Mesendoderm (in vitro differentiated cells): ENCODE measurements at regions not wholly inside any gene's neighbourhood (a gene's known extent, or its start where the extent isn't known, plus 50 kb on each side); places are given as distances from the start of the nearest gene placed in this dataset.
"Not testable (repeated sequence)": the region's sequence is repeated elsewhere in the genome, so short reads cannot be mapped to it uniquely, and the experiment has no call there.

Experiments used
- DNase-seq: peaks from one replicate; pipeline ENCODE4 v3.0.0; 2013
- H2AK5ac ChIP-seq: 2 replicates; pipeline ENCODE4 v1.6.1; 2013; ENCODE audit warnings: low read length, inconsistent platforms
- H2BK120ac ChIP-seq: 2 replicates; pipeline ENCODE4 v1.6.1; 2013; ENCODE audit warnings: low read depth, mild to moderate bottlenecking, low read length, moderate library complexity, mixed read lengths
- H2BK15ac ChIP-seq: replicated peaks from 2 replicates; pipeline ENCODE4 v1.6.1; 2013; ENCODE audit warnings: low read depth, mild to moderate bottlenecking, moderate library complexity
- H2BK5ac ChIP-seq: 2 replicates; pipeline ENCODE4 v1.6.1; 2013; ENCODE audit warnings: low read length, inconsistent platforms
- H3K18ac ChIP-seq: 2 replicates; pipeline ENCODE4 v1.6.1; 2013; ENCODE audit warnings: mild to moderate bottlenecking, low read length, mixed read lengths
- H3K23ac ChIP-seq: one replicate; pipeline ENCODE4 v1.6.1; 2013; ENCODE audit warnings: low read length
- H3K27ac ChIP-seq: 2 replicates; pipeline ENCODE4 v1.5.1; 2013; ENCODE audit warnings: low read depth, mild to moderate bottlenecking, inconsistent platforms, low read length, moderate library complexity
- H3K27me3 ChIP-seq: 2 replicates; pipeline ENCODE4 v1.6.1; 2013; ENCODE audit warnings: low read length, control low read depth, mild to moderate bottlenecking, inconsistent platforms; ENCODE audit not compliant: insufficient read depth, poor library complexity
- H3K36me3 ChIP-seq: 2 replicates; pipeline ENCODE4 v1.6.1; 2013; ENCODE audit warnings: low read length, inconsistent platforms; ENCODE audit not compliant: control insufficient read depth, insufficient read depth
- H3K4ac ChIP-seq: one replicate; pipeline ENCODE4 v1.6.1; 2013; ENCODE audit warnings: low read depth, mild to moderate bottlenecking, low read length, moderate library complexity
- H3K4me1 ChIP-seq: 2 replicates; pipeline ENCODE4 v1.6.1; 2013; ENCODE audit warnings: low read depth, low read length, inconsistent platforms; ENCODE audit not compliant: control insufficient read depth
- H3K4me2 ChIP-seq: 2 replicates; pipeline ENCODE4 v1.6.1; 2013; ENCODE audit warnings: low read length
- H3K4me3 ChIP-seq: 2 replicates; pipeline ENCODE4 v1.5.1; 2013; ENCODE audit warnings: mild to moderate bottlenecking, low read length
- H3K56ac ChIP-seq: one replicate; pipeline ENCODE4 v1.6.1; 2013; ENCODE audit warnings: low read length
- H3K79me1 ChIP-seq: 2 replicates; pipeline ENCODE4 v1.6.1; 2013; ENCODE audit warnings: low read length, inconsistent platforms
- H3K79me2 ChIP-seq: 2 replicates; pipeline ENCODE4 v1.6.1; 2013; ENCODE audit warnings: mild to moderate bottlenecking, low read length; ENCODE audit not compliant: control insufficient read depth, insufficient read depth
- H3K9ac ChIP-seq: 2 replicates; pipeline ENCODE4 v1.6.1; 2013; ENCODE audit warnings: low read length, inconsistent platforms
- H4K5ac ChIP-seq: one replicate; pipeline ENCODE4 v1.6.1; 2013; ENCODE audit warnings: low read length
- H4K8ac ChIP-seq: one replicate; pipeline ENCODE4 v1.6.1; 2013; ENCODE audit warnings: low read depth, mild to moderate bottlenecking, control low read depth, low read length, moderate library complexity
- WGBS: extraction: QIAGEN DNeasy Blood & Tissue Kit; methylation state at CpG from one replicate; pipeline ENCODE4 v1.1.7; 2013; ENCODE audit warnings: low lambda C conversion rate, missing lambda C conversion rate; ENCODE audit not compliant: insufficient coverage; ENCODE audit errors: extremely low coverage; 5-methylcytosine and 5-hydroxymethylcytosine counted together

DNA sequence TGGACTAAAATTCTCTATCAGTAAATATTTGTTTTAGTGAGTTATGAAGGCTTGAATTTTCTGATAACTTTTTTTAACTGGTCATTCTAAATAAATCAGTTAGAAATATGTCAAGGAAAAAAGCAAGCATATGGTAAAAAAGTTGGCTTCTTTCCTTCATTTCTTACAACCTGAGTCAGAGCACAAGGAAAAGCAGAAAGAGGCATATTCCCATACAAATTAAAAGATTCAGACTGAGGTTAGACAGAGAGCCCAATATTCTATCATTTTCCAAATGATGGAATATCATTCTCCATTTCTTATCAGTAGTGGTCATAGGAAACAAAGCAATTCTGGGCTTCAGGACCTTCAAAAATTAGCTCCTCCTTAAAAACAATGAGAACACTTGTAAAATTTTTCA, 732.1 kb downstream of the MAT2B start:
- no peak overlapping the region for H3K56ac ChIP-seq
- H3K4me2 ChIP-seq = no peak overlapping the region
- no peak overlapping the region for H3K23ac ChIP-seq
- H2BK5ac ChIP-seq = no peak overlapping the region
- no peaks in the 10 kb centered on the region for H3K79me1 ChIP-seq
- H3K27me3 ChIP-seq = no peaks in the 10 kb centered on the region
- no peak overlapping the region for H4K8ac ChIP-seq
- no peak overlapping the region for H3K4me3 ChIP-seq
- DNase-seq = no peak
- H2BK120ac ChIP-seq = no peak overlapping the region
- H3K4ac ChIP-seq = no peak overlapping the region
- no peaks in the 10 kb centered on the region for H3K4me1 ChIP-seq
- H3K36me3 ChIP-seq = no peaks in the 10 kb centered on the region
- no peak overlapping the region for H4K5ac ChIP-seq
- no peak overlapping the region for H2AK5ac ChIP-seq
- H3K27ac ChIP-seq = no peak overlapping the region
- no peak overlapping the region for H3K9ac ChIP-seq
- no peak overlapping the region for H2BK15ac ChIP-seq
- H3K18ac ChIP-seq = no peak overlapping the region
- H3K79me2 ChIP-seq = no peaks in the 10 kb centered on the region

DNA sequence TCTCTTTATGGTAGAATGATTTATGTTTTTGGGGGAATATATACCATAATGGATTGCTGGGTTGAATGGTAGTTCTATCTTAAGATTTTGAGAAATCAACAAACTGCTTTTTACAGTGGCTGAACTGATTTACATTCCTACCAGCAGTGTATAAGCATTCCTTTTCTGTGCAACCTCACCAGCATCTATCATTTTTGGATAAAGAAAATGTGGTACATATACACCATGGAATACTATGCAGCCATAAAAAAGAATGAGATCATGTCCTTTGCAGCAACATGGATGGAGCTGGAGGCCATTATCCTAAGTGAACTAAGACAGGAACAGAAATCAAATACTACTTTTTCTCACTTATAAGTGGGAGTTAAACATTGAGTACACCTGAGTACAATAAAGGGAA, 746.4 kb downstream of the MAT2B start:
- not testable (repeated sequence) for H3K79me1 ChIP-seq, H4K5ac ChIP-seq, H3K27ac ChIP-seq, H3K23ac ChIP-seq, H3K4me1 ChIP-seq, H3K27me3 ChIP-seq, H2AK5ac ChIP-seq, H4K8ac ChIP-seq, H3K18ac ChIP-seq, H3K4ac ChIP-seq, H3K36me3 ChIP-seq, H2BK120ac ChIP-seq, H2BK5ac ChIP-seq, H2BK15ac ChIP-seq, H3K4me2 ChIP-seq, H3K79me2 ChIP-seq, DNase-seq, H3K9ac ChIP-seq, H3K4me3 ChIP-seq, H3K56ac ChIP-seq

DNA sequence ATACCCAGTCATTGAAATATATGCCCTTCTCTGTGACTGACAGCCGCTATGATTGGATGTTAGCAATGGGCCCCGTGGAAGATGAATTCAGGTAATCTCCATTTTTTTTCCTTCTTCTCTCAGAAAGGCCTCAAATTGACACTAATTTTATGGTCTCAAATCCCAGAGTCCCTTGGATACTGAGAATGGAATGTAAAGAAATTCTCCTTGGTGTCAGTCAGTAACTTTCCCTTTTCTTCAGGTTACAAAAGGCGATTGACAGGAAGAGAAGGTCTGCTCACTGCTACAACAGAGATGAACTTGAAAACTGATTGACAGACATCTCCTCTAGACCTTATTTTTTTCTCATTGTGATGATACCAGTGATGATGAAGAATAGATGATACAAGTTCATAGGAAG, 748.3 kb downstream of the MAT2B start:
- WGBS = no CpG with 5 or more reads among the region's 3 CpGs
- Histone ChIP-seq H4K8ac (no peak overlapping the region), H3K23ac (no peak overlapping the region)

DNA sequence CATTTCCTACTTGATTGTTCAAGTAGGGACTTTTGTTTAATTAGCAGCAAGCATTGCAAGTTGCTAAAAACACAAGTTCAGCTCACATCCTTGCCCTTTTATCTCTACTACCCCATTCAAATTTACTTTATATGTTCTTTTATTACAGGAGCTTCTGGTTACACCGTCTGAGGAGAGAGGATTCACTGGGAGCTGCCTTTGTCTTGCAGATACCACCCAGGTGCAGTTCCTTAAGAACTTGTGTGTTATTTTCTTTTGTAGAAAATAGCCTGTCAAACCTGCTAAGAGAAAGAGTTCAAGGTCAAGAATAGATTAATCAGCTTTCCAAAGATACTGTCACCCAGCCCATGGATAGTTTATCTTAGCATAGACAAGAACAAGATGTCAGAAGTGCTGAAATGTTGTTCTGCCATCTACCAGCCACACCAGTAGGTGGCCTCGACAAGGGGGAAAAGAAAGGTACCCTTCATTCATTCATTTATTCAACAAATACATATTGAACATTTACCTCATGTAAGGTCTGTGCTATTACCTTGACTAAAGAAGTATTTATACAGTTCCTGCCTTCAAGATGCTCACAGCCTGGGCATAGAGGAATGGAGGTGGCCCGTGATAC, 750.3 kb downstream of the MAT2B start:
- peak; percentile 27 for DNase-seq
- Histone ChIP-seq H3K4me2 (no peak overlapping the region), H3K4me1 (no peaks in the 10 kb centered on the region), H3K79me1 (no peaks in the 10 kb centered on the region), H3K79me2 (no peaks in the 10 kb centered on the region), H4K5ac (no peak overlapping the region), H3K4ac (no peak overlapping the region), H3K56ac (no peak overlapping the region), H2BK15ac (no peak overlapping the region), H2BK120ac (no peak overlapping the region), H2AK5ac (no peak overlapping the region), H3K27ac (no peak overlapping the region), H3K36me3 (no peaks in the 10 kb centered on the region), H3K9ac (no peak overlapping the region), H3K27me3 (no peaks in the 10 kb centered on the region), H4K8ac (no peak overlapping the region), H3K18ac (no peak overlapping the region), H3K4me3 (no peak overlapping the region), H3K23ac (no peak overlapping the region), H2BK5ac (no peak overlapping the region)
- no CpG with 5 or more reads among the region's 3 CpGs for WGBS

More for the DNA sequence above, 748.3 kb downstream of the MAT2B start:
- no peak overlapping the region for H4K5ac ChIP-seq
- H3K27me3 ChIP-seq = no peaks in the 10 kb centered on the region
- H3K27ac ChIP-seq = no peak overlapping the region
- no peak overlapping the region for H2AK5ac ChIP-seq
- no peak overlapping the region for H3K56ac ChIP-seq
- no peaks in the 10 kb centered on the region for H3K79me1 ChIP-seq
- H3K79me2 ChIP-seq = no peaks in the 10 kb centered on the region
- no peak overlapping the region for H2BK5ac ChIP-seq
- no peak overlapping the region for H3K4me3 ChIP-seq
- H3K4me2 ChIP-seq = no peak overlapping the region
- no peak overlapping the region for H3K9ac ChIP-seq
- H3K18ac ChIP-seq = no peak overlapping the region
- no peaks in the 10 kb centered on the region for H3K4me1 ChIP-seq
- H2BK15ac ChIP-seq = no peak overlapping the region
- H2BK120ac ChIP-seq = no peak overlapping the region
- no peak for DNase-seq
- no peaks in the 10 kb centered on the region for H3K36me3 ChIP-seq
- H3K4ac ChIP-seq = no peak overlapping the region

DNA sequence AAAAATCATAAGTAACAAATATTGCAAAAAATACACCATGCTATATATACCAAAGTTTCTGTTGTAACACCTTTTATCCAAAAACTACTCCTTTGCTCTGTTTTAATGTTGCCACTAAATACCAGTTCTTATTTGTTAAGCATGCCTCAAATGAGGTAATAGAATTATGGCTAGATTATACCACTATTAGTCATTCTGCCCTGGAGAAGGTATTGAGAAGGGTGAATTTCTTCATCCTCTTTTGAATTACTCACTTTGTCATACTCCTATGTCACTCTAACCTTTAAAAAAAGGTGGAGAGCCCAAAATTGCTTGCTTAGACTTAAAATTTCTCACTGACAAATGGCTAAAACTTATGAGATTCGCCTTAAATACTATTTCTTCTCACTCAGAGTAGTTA, 750.9 kb downstream of the MAT2B start:
- no peaks in the 10 kb centered on the region for H3K27me3 ChIP-seq
- H3K56ac ChIP-seq = no peak overlapping the region
- H4K5ac ChIP-seq = no peak overlapping the region
- no peak overlapping the region for H3K4me3 ChIP-seq
- no peak overlapping the region for H4K8ac ChIP-seq
- H2BK120ac ChIP-seq = no peak overlapping the region
- DNase-seq = no peak
- no peak overlapping the region for H2AK5ac ChIP-seq
- H3K23ac ChIP-seq = no peak overlapping the region
- H3K9ac ChIP-seq = no peak overlapping the region
- H2BK15ac ChIP-seq = no peak overlapping the region
- WGBS = no CpG with 5 or more reads among the region's 1 CpG
- H3K27ac ChIP-seq = no peak overlapping the region
- no peak overlapping the region for H3K4ac ChIP-seq
- H3K79me2 ChIP-seq = no peaks in the 10 kb centered on the region
- H3K18ac ChIP-seq = no peak overlapping the region
- no peak overlapping the region for H3K4me2 ChIP-seq
- no peaks in the 10 kb centered on the region for H3K36me3 ChIP-seq
- H3K4me1 ChIP-seq = no peaks in the 10 kb centered on the region
- H3K79me1 ChIP-seq = no peaks in the 10 kb centered on the region
- H2BK5ac ChIP-seq = no peak overlapping the region

DNA sequence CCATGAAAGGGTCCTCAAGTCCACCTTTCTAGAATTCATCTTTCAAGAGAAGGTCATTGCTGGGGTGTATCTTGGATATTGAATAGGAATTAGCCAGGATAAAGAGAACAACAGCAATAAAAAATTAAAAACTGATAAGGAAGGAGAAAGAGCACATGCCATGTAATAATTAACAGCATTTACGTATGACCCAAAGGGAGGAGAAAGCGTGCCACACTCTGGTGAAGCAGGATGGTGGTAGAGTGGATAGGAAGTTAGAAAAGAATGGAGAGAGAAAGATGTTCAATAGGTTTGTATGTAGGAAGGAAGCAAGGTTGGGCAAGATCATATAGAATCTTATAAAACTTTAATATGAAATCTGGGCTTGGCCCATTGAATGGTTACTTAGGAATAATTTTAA, 751.5 kb downstream of the MAT2B start:
- H3K27ac ChIP-seq = no peak overlapping the region
- DNase-seq = no peak
- no CpG with 5 or more reads among the region's 2 CpGs for WGBS
- H3K23ac ChIP-seq = no peak overlapping the region
- no peak overlapping the region for H3K4ac ChIP-seq
- no peaks in the 10 kb centered on the region for H3K79me1 ChIP-seq
- H4K5ac ChIP-seq = no peak overlapping the region
- H2BK120ac ChIP-seq = no peak overlapping the region
- H3K4me1 ChIP-seq = no peaks in the 10 kb centered on the region
- H3K27me3 ChIP-seq = no peaks in the 10 kb centered on the region
- no peaks in the 10 kb centered on the region for H3K36me3 ChIP-seq
- H4K8ac ChIP-seq = no peak overlapping the region
- H3K4me3 ChIP-seq = no peak overlapping the region
- H3K56ac ChIP-seq = no peak overlapping the region
- H3K9ac ChIP-seq = no peak overlapping the region
- no peak overlapping the region for H2AK5ac ChIP-seq
- H3K4me2 ChIP-seq = no peak overlapping the region
- H3K79me2 ChIP-seq = no peaks in the 10 kb centered on the region
- no peak overlapping the region for H2BK5ac ChIP-seq
- H3K18ac ChIP-seq = no peak overlapping the region
- no peak overlapping the region for H2BK15ac ChIP-seq
